ENCODE measurements at regions not wholly inside any gene's neighbourhood (a gene's known extent, or its start where the extent isn't known, plus 50 kb on each side); places are given as distances from the start of the nearest gene placed in this dataset.

- TF ChIP-seq EZH2 (IDR thresholded peaks at IDR 0.05) (no peak), YY1 (IDR thresholded peaks at IDR 0.05; ENCODE audit: extremely low read depth, insufficient replicate concordance, low read depth, low read length) (no peak), POLR2A (IDR thresholded peaks at IDR 0.05; ENCODE audit: borderline replicate concordance, extremely low read depth, insufficient read depth, insufficient read length) (no peak), CTCF (IDR thresholded peaks at IDR 0.05 in 2 of 3, conservative IDR thresholded peaks at IDR 0.05 in 1 of 3; ENCODE audit: borderline replicate concordance in 1 of 3, insufficient read depth in 1 of 3, low read depth in 2 of 3, low read length in 2 of 3) (no peak), SP1 (IDR thresholded peaks at IDR 0.05; ENCODE audit: low read depth) (no peak), CEBPB (IDR thresholded peaks at IDR 0.05; ENCODE audit: low read depth) (no peak), POLR2AphosphoS5 (IDR thresholded peaks at IDR 0.05; ENCODE audit: low read depth, low read length) (no peak)
Measured at GRCh38 chr4:13182133-13182532, 302.0 kb downstream of the RAB28 start.
